ENCODE measurements at regions not wholly inside any gene's neighbourhood (a gene's known extent, or its start where the extent isn't known, plus 50 kb on each side); places are given as distances from the start of the nearest gene placed in this dataset.

DNA sequence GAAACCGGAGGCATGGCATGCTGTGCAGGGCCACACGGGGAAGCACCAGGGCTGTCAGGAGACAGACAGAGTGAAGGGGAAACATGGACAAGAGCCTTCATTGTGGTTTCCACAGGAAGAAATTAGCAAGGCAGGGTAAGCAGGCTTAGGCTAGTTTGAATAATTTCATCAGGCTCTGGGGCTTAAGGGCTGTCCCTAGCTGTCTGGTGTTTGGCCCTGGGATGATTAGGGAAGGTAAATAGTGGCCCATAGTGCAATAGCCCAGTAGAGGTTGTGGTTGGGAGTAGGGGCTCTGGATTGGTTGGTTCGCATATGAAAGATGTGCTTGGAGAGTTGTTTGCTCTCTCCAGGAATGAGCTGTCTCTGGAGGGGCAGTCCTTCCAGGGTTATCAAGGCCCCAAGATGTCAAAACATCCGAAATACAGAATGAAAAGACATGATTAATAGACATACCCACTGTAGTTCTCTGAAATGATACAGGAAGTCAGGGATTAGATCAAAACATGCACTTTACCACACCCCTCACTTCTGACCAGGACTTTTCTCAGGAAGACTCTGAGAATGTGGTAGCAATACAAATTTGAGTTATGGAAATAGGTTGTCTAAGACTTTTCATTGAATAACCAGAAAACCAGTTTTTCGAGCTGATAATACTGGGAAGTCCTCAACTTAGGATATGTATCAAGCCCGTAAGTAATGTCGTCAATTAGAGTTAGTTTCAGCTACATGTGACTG is 224.9 kb upstream of the NFE2L3 start:
- no peak for ATAC-seq (ENCODE audit: insufficient read depth, low read depth)
- no peak overlapping the region for H3K27ac ChIP-seq (ENCODE audit: low read length)
- TF ChIP-seq, protein P1, sequence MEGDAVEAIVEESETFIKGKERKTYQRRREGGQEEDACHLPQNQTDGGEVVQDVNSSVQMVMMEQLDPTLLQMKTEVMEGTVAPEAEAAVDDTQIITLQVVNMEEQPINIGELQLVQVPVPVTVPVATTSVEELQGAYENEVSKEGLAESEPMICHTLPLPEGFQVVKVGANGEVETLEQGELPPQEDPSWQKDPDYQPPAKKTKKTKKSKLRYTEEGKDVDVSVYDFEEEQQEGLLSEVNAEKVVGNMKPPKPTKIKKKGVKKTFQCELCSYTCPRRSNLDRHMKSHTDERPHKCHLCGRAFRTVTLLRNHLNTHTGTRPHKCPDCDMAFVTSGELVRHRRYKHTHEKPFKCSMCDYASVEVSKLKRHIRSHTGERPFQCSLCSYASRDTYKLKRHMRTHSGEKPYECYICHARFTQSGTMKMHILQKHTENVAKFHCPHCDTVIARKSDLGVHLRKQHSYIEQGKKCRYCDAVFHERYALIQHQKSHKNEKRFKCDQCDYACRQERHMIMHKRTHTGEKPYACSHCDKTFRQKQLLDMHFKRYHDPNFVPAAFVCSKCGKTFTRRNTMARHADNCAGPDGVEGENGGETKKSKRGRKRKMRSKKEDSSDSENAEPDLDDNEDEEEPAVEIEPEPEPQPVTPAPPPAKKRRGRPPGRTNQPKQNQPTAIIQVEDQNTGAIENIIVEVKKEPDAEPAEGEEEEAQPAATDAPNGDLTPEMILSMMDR (IDR thresholded peaks at IDR 0.05; ENCODE audit: borderline replicate concordance, extremely low read depth, low read length, poor library complexity, severe bottlenecking): no peak
- TF ChIP-seq EZH2 (IDR thresholded peaks at IDR 0.05; ENCODE audit: borderline replicate concordance, low read depth, low read length, severe bottlenecking): no peak
- H3K4me1 ChIP-seq (ENCODE audit: insufficient read depth, low read length): no peaks in the 10 kb centered on the region
- no peaks in the 10 kb centered on the region for H3K9me3 ChIP-seq (ENCODE audit: insufficient read depth, low read length, severe bottlenecking)
- peaks cover 10% of the 10 kb centered on the region for H3K27me3 ChIP-seq (ENCODE audit: insufficient read depth, low read length, poor library complexity)
- DNase-seq: no peak
- H3K4me2 ChIP-seq (ENCODE audit: insufficient read depth, low read length): no peak overlapping the region
- H3K36me3 ChIP-seq (ENCODE audit: insufficient read depth, low read length): no peaks in the 10 kb centered on the region
- H3K4me3 ChIP-seq (ENCODE audit: low read depth in 1 of 2, low read length in 2 of 2): no peak overlapping the region
- H4K20me1 ChIP-seq (ENCODE audit: insufficient read depth, low read length): no peaks in the 10 kb centered on the region
- no peak overlapping the region for H3K9ac ChIP-seq (ENCODE audit: low read depth, low read length)
- H3K79me2 ChIP-seq (ENCODE audit: insufficient read depth, low read length): no peaks in the 10 kb centered on the region
- no peak overlapping the region for H2AFZ ChIP-seq (ENCODE audit: low read depth, low read length)

DNA sequence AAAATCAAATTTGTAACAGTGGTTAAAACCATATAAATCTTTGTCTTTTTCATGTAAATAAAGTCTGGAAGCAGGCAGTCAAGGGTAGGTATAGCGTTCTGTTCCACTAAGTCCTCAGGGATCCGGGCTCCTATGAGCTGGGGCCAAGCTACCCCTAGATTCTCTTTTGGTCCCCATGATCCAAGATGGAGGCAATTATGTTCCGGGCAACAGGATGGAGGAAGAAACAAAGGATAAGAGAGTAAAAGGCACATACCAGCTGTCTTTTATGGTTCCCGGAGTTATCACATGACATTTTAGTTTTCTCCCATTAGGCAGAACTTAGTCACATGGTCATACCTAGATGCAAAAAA is 224.4 kb upstream of the NFE2L3 start:
- Histone ChIP-seq H3K79me2 (ENCODE audit: insufficient read depth, low read length) (no peaks in the 10 kb centered on the region), H3K4me1 (ENCODE audit: insufficient read depth, low read length) (no peaks in the 10 kb centered on the region), H3K4me2 (ENCODE audit: insufficient read depth, low read length) (no peak overlapping the region), H3K27me3 (ENCODE audit: insufficient read depth, low read length, poor library complexity) (peaks cover 5% of the 10 kb centered on the region), H2AFZ (ENCODE audit: low read depth, low read length) (no peak overlapping the region), H3K27ac (ENCODE audit: low read length) (no peak overlapping the region), H3K36me3 (ENCODE audit: insufficient read depth, low read length) (no peaks in the 10 kb centered on the region), H4K20me1 (ENCODE audit: insufficient read depth, low read length) (no peaks in the 10 kb centered on the region), H3K4me3 (ENCODE audit: low read depth in 1 of 2, low read length in 2 of 2) (no peak overlapping the region), H3K9me3 (ENCODE audit: insufficient read depth, low read length, severe bottlenecking) (no peaks in the 10 kb centered on the region), H3K9ac (ENCODE audit: low read depth, low read length) (no peak overlapping the region)
- DNase-seq: no peak
- ATAC-seq (ENCODE audit: insufficient read depth, low read depth): no peak
- TF ChIP-seq EZH2 (IDR thresholded peaks at IDR 0.05; ENCODE audit: borderline replicate concordance, low read depth, low read length, severe bottlenecking): no peak
- TF ChIP-seq, protein P1 (IDR thresholded peaks at IDR 0.05; ENCODE audit: borderline replicate concordance, extremely low read depth, low read length, poor library complexity, severe bottlenecking): no peak

DNA sequence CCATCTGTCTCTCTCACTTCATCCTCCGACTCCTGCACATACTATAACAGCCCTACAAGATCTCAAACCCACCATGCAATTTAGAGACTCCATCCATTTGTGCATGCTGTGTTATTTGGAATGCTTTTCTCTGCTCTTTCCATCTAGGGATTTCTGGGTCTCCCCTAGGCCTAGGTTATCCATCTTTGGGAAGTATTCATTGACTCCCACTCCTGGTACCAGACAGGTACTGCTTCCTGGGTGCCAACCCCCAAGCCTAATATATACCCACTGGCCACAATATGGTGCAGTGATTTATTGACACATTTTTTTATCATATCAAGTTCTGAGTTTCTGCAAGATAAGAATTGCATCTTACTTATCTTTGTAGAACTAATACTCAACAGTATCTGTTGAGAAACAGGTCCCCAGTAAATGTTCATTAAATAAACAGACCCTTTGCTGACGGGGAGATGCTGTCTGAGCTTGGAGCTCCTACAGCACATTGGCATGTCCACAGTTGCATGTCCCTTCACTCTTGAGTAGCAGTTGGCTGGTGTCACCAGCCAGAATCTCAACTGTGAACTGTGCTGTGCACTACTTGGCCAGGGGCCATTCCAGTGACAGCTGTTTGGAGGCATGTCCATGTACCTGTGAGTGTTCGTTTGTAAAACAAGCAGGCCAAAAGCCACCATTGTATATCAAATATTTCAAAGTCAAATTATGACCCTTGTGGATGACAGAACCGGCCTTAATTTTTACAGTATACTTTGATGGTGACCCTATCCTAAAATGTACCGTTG is 223.3 kb upstream of the NFE2L3 start:
- ATAC-seq (ENCODE audit: insufficient read depth, low read depth): no peak
- H3K4me2 ChIP-seq (ENCODE audit: insufficient read depth, low read length): no peak overlapping the region
- H3K9ac ChIP-seq (ENCODE audit: low read depth, low read length): no peak overlapping the region
- H3K9me3 ChIP-seq (ENCODE audit: insufficient read depth, low read length, severe bottlenecking): peaks cover 5% of the 10 kb centered on the region
- DNase-seq: no peak
- no peaks in the 10 kb centered on the region for H3K4me1 ChIP-seq (ENCODE audit: insufficient read depth, low read length)
- H3K36me3 ChIP-seq (ENCODE audit: insufficient read depth, low read length): no peaks in the 10 kb centered on the region
- H3K27me3 ChIP-seq (ENCODE audit: insufficient read depth, low read length, poor library complexity): peaks cover 3% of the 10 kb centered on the region
- TF ChIP-seq EZH2 (IDR thresholded peaks at IDR 0.05; ENCODE audit: borderline replicate concordance, low read depth, low read length, severe bottlenecking): no peak
- TF ChIP-seq, protein P1 (IDR thresholded peaks at IDR 0.05; ENCODE audit: borderline replicate concordance, extremely low read depth, low read length, poor library complexity, severe bottlenecking): no peak
- no peak overlapping the region for H2AFZ ChIP-seq (ENCODE audit: low read depth, low read length)
- no peaks in the 10 kb centered on the region for H3K79me2 ChIP-seq (ENCODE audit: insufficient read depth, low read length)
- H4K20me1 ChIP-seq (ENCODE audit: insufficient read depth, low read length): no peaks in the 10 kb centered on the region
- H3K4me3 ChIP-seq (ENCODE audit: low read depth in 1 of 2, low read length in 2 of 2): no peak overlapping the region
- no peak overlapping the region for H3K27ac ChIP-seq (ENCODE audit: low read length)
